ENCODE measurements at regions not wholly inside any gene's neighbourhood (a gene's known extent, or its start where the extent isn't known, plus 50 kb on each side); places are given as distances from the start of the nearest gene placed in this dataset.

GRCh38 chr4:114458728-114459127 is 139.9 kb upstream of the UGT8 start:
- H3K27me3 ChIP-seq, result no peaks in the 10 kb centered on the region
- DNase-seq, result no peak
- no peaks in the 10 kb centered on the region for H3K9me3 ChIP-seq
- intact Hi-C loops (cut with DNase I), result no loop called here
- H3K4me1 ChIP-seq (ENCODE audit: insufficient read depth), result no peaks in the 10 kb centered on the region
- WGBS, 3 donors, result 56 to 73% (median 63%) methylated on average over 2 of the region's 2 CpGs
- TF ChIP-seq POLR2A (IDR thresholded peaks at IDR 0.05), result no peak
- no peak for TF ChIP-seq CTCF (IDR thresholded peaks at IDR 0.05)
- TF ChIP-seq EP300 (IDR thresholded peaks at IDR 0.05), result no peak
- H3K36me3 ChIP-seq, result no peaks in the 10 kb centered on the region
- H3K27ac ChIP-seq, result no peak overlapping the region
- H3K4me3 ChIP-seq, result no peak overlapping the region

GRCh38 chr4:114464726-114465272 is 133.8 kb upstream of the UGT8 start:
- TF ChIP-seq EP300 (IDR thresholded peaks at IDR 0.05), result no peak
- no peaks in the 10 kb centered on the region for H3K4me1 ChIP-seq (ENCODE audit: insufficient read depth)
- no peaks in the 10 kb centered on the region for H3K9me3 ChIP-seq
- intact Hi-C loops (cut with DNase I), result no loop called here
- H3K4me3 ChIP-seq, result no peak overlapping the region
- 53 to 73% (median 60%) methylated on average over 7 of the region's 7 CpGs for WGBS, 3 donors
- no peak overlapping the region for H3K27ac ChIP-seq
- H3K27me3 ChIP-seq, result no peaks in the 10 kb centered on the region
- no peak for DNase-seq
- no peaks in the 10 kb centered on the region for H3K36me3 ChIP-seq

GRCh38 chr4:114465766-114466165 is 132.8 kb upstream of the UGT8 start:
- Histone ChIP-seq H3K27me3 (no peaks in the 10 kb centered on the region), H3K36me3 (no peaks in the 10 kb centered on the region), H3K27ac (no peak overlapping the region), H3K4me1 (ENCODE audit: insufficient read depth) (no peaks in the 10 kb centered on the region), H3K9me3 (no peaks in the 10 kb centered on the region), H3K4me3 (no peak overlapping the region)
- 49 to 96% (median 83%) methylated on average over 1 of the region's 1 CpG for WGBS, 3 donors
- DNase-seq, result no peak
- TF ChIP-seq CTCF (IDR thresholded peaks at IDR 0.05) (no peak), POLR2A (IDR thresholded peaks at IDR 0.05) (no peak), EP300 (IDR thresholded peaks at IDR 0.05) (no peak)
- intact Hi-C loops (cut with DNase I), result no loop called here

GRCh38 chr4:114466299-114466698 is 132.3 kb upstream of the UGT8 start:
- intact Hi-C loops (cut with DNase I), result no loop called here
- 63 to 72% (median 71%) methylated on average over 1 of the region's 1 CpG for WGBS, 3 donors

More at GRCh38 chr4:114466299-114466698, 132.3 kb upstream of the UGT8 start:
- Histone ChIP-seq H3K36me3 (no peaks in the 10 kb centered on the region), H3K4me3 (no peak overlapping the region), H3K4me1 (ENCODE audit: insufficient read depth) (no peaks in the 10 kb centered on the region), H3K27me3 (no peaks in the 10 kb centered on the region), H3K27ac (no peak overlapping the region), H3K9me3 (no peaks in the 10 kb centered on the region)
- TF ChIP-seq POLR2A (IDR thresholded peaks at IDR 0.05), result no peak
- TF ChIP-seq EP300 (IDR thresholded peaks at IDR 0.05), result no peak
- TF ChIP-seq CTCF (IDR thresholded peaks at IDR 0.05), result no peak
- DNase-seq, result no peak

Data from ovary (tissue), 7 donors.